GM18519 (cell line): ENCODE measurements at regions not wholly inside any gene's neighbourhood (a gene's known extent, or its start where the extent isn't known, plus 50 kb on each side); places are given as distances from the start of the nearest gene placed in this dataset.
A peak's percentile ranks its signal among the peaks of the same experiment; 100 is the strongest.
"Not testable (repeated sequence)": the region's sequence is repeated elsewhere in the genome, so short reads cannot be mapped to it uniquely, and the experiment has no call there.

Source experiments
- ATAC-seq: cut with Tn5 transposase; IDR thresholded peaks from one replicate; pipeline ENCODE4 v1.9.1; 2021; ENCODE audit warnings: mild to moderate bottlenecking, moderate library complexity; ENCODE audit not compliant: unreplicated experiment, low FRiP score

DNA sequence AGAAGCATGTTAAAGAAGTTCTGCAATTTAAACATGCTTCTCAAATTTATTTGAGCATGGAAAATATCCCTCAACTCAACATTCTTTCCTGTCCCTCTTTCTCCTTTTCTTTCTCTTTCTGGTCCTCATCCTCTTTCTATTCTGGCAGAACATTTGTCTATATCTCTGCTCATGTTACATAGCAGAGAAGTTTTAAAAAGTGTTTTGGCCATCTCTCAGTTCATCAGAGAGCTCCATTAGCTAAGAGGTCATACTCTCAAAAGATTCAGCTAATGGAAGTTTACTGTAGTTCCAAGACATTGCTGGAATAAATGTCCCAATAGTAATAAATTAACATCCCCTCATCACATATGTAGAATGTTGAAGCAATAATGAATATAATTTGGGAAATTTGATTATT, 53.5 kb downstream of the XCL2 start:
- no peak for ATAC-seq

DNA sequence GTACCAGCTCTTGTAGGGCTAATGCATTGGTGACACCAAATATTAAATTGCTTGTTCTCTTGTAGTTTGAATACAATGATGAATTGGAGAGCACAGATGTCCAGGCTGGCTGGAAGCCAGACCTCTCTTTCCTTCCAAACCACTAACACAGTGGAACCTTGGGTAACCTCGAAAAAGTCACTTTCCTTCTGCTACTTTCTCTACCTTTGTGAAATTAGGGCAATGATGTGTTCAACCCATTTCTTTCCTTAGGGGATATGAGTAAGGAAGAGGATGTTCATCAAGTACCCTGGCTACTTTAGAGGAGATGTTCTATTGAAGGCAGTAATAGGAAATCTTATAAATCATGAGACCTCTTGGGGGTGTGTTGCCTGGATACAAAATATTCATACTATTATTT, 55.7 kb downstream of the XCL2 start:
- ATAC-seq: no peak

DNA sequence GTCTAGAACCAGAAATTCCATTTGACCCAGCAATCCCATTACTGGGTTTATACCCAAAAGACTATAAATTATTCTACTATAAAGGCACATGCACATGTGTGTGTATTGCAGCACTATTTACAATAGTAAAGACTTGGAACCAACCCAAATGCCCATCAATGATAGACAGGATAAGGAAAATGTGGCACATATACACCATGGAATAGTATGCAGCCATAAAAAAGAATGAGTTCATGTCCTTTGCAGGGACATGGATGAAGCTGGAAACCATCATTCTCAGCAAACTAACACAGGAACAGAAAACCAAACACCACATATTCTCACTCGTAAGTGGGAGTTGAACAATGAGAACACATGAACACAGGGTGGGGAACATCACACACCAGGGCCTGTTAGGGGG, 57.0 kb downstream of the XCL2 start:
- ATAC-seq: not testable (repeated sequence)

DNA sequence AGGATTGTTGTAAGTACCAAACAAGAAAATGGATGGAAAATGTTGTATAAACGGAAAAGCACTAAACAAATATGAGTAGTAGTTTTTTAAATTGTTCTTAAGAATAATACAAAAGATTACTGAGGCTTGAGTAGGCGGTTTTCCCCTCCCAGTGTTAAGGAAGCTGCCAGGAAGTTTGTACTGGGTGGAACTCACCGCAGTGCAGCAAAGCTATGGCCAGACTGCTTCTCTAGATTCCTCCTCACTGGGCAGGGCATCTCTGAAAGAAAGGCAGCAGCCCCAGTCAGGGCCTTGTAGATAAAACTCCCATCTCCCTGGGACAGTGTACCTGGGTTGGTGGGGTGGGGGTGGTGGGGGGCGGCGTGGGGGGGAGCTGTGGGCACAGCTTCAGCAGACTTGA, 58.7 kb downstream of the XCL2 start:
- no peak for ATAC-seq

DNA sequence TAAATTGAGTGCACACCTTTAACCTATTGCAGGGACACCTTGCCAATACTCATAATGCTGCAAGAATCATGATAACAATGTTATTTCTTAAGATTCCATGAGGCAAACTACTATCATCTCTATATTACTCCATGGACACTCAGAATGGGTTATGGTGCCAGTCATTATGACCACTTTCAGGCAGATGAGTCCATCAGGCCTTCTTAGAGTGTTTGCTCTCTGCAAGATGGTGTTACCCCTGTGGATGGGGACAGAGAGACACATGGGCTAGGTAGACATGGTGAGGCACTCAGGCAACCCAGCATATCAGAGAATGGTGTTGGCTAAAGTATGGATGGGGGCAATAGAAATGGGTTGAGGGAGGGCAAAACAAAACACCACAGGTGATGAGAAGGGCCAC, 59.7 kb downstream of the XCL2 start:
- no peak for ATAC-seq

DNA sequence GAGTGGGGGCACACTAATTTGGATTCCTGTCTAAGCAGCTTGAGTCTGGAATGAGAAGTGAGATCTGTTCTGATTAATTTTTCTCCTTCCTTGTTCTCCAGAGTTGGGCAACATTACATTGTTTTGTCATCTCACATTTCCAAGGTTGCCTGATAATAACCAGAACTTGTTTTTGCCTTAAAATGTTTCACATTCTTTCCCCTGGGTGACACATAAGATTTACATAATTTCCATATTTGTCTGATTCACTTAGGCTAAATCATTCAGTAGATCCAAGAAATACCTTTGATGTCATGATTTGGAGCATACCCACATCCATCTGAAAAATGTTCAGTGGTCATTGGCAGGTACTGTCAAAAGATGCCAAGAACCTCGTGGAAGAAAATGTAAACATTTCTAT, 60.3 kb downstream of the XCL2 start:
- no peak for ATAC-seq

DNA sequence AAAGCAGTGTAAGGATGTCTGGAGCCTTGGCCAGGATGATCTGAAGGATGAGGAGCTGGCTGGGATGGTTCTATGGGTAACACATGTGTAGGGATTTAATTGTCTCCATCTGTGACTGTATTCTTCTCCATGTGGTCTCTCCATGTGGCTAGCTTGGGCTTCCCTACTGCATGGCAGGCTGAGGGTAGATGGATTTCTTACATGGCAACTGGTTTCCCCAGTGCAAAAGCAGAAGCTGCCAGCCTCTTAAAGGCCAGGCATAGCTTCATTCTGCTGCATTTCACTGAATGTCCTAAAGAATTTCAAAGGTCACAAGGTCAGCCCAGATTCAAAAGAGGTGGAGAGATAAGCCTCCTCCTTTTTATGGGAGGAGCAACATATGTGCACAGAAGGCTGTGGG, 61.7 kb downstream of the XCL2 start:
- ATAC-seq: no peak

DNA sequence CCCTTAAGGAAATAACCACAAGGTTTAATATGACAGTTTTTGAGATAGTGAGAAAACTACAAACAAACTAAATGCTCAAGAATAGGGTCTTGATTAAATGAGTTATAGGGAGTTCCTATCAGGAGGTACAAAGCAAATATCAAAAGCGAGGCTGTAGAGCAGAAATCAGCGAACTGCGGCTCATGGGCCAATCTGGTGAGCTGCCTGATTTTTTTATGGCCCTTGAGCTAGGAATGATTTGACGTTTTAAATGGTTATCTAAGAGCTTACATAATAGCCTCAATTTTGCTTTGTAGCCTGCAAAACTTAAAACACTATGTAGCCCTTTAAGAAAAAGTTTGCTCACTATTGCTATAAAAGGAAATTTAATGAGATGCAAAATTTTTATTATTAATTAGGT, 62.2 kb downstream of the XCL2 start:
- ATAC-seq: no peak

DNA sequence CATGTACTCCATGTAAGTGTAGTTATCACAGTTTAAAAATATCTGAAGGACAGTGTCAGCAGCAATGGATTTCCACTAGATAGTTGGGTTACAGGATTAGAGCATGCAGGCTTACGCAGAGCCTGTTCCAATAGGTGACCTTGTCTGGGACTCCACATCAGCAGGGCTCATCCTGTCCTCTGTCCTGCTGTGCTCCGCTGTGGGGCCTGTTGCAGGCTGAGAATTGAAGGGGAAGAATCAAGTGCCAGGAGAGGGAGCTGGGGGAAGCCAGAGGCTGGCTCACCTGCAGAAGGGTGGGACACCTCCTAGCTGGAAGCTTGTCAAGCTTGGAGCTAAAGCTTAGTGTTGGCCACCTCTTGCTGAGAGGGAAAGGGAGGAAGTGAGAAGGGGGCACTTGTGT, 62.8 kb downstream of the XCL2 start:
- ATAC-seq: no peak

DNA sequence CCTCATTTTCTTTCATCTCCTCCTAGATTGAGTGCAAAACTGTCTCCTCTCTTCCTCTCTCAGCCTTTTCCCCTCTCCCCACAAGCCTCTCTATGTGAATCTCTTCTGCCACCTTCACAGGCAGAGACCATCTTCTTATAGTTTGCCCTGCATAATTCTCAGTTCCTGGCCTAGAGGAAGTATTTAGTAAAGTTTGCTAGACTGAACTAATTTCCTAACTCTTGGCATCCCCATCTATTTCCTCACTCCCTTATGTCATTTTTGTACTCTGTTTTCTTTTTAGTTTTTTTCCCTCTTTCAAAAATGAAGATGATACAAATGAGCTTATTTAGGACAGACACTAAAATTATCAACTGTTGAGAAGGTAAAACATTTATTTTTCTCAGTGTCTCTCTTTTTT, 66.0 kb downstream of the XCL2 start:
- ATAC-seq: no peak

DNA sequence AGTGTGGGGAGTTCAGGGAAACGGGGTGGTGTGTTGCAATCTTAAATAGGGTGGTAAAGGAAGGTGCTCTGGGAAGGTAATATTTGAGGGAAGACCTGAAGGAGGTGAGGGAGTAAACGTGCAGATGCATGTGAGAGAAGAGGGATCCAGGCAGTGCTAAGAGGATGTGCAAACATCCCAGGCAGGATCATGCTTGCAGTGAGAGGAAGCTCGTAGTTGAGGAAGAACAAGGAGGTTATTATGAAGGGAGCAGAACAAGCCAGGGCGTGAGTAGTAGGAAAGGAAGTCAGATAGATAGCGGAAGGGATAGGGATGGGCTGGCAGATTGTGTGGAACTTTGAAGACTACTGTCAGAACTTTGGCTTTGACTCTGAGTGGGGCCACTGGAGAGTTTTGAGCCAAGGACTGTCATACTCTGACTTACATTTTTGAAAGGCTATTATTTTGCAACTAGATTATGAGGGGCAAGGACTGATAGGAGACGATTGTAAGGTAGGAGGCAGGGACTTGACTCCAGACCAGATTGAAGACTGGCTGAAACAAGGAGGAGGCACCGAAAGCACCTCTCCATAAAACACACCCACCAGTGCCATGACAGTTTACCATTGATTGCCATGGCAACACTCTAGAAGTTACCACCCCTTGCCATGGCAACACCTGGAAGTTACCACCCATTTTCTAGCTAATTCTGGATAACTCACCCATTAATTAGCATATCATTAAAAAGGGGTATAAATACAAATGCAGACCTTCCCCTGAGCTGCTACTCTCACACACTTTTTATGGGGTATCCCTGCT, 67.0 kb downstream of the XCL2 start:
- no peak for ATAC-seq

DNA sequence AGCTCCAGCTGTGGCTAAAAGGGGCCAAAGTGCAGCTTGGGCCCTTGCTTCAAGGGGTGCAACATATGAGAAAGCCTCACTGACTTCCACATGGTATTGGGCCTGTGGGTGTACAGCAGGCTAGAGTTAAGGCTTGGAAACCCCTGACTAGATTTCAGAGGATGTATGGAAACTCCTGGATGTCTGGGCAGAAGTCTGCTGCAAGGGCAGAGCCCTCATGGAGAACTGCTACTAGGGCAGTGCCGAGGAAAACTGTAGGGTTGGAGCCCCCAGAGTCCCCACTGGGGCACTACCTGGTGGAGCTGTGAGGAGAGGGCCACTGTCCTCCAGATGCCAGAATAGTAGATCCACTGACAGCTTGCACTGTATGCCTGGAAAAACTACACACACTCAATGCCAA, 69.5 kb downstream of the XCL2 start:
- ATAC-seq: no peak

DNA sequence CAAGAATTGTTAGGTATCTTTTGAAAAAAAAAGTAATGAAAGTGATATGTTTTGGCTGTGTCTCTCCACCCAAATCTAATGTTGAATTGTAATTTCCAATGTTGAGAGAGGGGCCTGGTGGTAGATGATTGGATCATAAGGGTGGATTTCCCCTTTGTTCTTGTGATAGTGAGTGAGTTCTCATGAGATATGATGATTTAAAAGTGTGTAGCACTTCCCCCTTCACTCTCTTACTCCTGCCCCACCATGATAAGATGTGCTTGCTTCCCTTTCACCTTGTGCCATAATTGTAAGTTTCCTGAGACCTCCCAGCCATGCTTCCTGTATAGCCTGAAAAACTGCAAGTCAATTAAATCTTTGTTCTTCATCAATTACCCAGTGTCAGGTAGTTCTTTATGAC, 70.7 kb downstream of the XCL2 start:
- ATAC-seq: no peak

DNA sequence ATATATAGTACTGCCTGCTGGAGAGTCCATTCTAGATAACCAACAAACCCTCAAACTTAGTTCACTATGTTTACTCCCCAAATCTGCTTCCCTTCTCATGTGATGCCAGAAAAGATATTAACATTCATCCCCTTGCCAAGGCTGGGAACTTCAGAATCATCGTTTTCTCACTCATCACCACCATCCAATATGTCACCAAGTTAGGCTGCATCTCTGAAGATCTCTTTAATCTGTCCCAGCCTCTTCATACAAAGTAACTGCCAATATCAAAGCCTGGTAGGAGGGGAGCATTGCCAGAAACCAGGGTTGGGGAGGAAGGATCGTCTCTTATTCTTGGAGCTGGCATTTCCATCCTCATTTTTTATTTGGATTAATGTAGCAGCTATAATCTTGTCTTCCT, 71.6 kb downstream of the XCL2 start:
- no peak for ATAC-seq

DNA sequence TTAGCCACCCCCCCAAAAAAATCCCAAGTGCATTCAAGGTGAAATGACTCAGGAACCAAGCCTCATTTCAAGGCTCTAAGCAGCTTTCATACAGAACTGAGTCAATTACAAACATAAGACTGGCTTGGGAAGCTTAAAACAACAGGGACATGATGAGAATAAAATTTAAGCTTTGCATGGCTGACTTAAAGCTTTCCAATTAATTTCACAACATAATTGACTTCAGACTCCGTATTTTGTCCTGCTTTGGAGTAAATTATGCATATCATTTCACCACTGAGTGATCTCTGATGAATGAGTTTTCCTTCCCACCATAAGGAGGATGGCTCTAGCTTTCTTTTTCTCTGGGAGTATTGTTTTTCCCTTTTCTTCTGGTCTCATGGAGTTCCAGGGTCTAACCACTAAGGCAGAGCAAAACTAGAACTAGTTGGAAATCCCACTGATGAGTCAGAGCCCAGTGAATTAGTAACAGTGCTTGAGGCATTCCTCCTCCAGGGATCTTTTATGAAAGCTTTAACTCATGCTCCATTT, 72.8 kb downstream of the XCL2 start:
- ATAC-seq: no peak

DNA sequence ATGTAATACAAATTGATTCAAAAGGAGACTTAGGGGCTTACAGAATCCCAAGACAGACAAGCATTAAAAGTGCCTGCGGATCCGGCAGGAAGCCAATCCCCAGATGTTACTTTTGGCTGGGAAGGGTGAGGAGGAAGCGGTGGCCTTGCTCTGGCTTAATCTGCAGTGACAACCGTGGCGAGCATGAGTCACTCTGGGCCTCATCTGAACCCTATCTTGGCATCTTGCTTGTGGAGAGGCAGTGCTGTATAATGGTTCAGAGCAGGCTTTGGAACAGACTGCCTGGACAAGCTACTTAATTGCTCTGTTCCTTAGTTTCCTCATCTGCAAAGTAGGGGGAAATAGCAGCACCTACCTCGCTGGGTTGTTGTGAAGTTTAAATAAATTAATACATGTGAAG, 74.1 kb downstream of the XCL2 start:
- ATAC-seq: no peak

DNA sequence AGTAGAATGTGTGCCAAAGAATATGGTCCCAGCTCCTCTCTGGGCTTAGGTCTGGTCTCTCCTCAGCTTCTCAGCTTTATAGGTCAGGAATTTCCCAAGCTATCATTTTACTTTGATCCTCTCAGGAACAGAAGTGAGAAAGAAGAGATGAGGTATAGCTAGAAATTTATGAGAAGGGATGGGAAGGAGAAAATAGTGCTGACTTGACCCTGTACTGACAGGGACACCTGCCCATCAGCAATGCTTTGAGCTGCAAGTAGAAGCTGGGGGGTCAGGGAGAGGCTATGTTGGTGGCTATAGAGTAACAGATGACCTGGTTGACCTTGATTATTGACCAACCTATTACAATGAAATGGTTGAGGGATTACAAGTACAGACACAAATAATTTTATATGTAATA, 75.0 kb downstream of the XCL2 start:
- ATAC-seq: no peak

DNA sequence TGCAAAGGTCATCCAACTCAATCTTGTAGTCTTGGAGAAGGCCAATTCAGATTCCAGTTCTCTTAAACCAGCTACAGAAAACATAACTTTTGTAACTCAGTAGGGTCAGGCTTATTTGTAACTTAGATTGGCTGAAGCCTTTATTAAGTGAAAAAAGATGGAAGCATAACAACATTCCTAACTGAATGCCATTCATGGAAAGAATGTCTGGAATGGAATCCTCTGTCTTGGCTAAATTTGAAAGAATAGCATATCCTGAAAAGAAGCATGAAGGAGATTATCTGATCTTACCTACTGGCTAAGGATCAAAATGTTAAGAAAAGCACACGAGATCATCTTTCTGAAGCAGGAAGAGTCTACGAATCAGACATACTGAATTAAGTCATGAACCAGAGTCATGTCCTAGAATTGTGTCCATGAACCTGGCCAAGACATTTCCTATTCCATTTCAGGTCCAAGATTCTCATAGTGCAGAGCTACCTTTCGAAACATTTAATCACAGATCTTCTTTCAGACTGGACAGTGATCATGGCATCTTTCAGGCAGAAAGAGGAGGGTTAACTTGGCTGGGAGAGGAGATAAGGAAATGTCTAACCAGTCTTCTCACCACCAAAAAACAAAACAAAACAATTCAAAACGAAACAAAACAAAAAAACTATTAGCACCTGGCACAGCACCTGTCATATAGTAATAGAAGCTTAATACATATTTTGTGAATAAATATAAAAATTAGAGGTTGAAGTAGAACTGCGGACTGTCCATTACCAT, 75.6 kb downstream of the XCL2 start:
- no peak for ATAC-seq

DNA sequence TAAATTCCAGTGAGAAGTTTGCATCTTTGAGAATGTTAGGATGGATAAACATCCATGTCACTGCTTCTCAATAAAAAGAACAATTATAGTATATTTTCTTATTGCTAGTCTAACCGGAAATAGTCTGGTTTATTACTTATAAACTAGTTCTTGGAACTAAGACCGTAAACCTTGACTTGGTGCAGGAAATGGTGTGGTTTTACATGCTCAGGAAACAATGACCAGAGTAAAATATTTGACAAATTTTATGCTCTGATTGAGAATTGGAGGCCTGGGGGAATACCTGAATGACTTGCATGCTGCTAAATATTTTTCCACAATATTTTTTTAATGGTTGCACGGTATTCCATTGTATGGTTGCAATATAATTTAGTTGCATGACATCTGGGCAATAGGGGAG, 76.3 kb downstream of the XCL2 start:
- no peak for ATAC-seq

DNA sequence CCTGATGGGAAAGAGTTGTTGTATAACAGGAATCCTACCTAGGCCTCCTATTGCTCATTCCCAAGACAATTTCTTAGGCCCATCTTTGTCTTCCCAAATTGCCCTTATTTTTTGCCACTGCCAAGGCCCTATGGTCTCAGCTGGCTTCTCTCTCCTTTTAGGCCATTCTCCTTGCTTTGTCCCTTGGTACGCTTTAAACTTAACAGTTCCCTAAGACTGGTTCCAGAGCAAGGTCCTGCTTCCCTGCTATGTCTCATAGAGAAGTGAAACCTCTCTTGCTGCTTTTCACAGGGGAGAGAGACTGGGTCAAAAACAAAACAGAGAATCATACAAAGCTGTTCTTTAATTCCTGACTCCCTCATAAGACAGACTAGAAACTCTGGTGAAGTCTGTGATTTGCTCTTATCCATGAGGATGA, 77.1 kb downstream of the XCL2 start:
- ATAC-seq: peak; percentile 60

DNA sequence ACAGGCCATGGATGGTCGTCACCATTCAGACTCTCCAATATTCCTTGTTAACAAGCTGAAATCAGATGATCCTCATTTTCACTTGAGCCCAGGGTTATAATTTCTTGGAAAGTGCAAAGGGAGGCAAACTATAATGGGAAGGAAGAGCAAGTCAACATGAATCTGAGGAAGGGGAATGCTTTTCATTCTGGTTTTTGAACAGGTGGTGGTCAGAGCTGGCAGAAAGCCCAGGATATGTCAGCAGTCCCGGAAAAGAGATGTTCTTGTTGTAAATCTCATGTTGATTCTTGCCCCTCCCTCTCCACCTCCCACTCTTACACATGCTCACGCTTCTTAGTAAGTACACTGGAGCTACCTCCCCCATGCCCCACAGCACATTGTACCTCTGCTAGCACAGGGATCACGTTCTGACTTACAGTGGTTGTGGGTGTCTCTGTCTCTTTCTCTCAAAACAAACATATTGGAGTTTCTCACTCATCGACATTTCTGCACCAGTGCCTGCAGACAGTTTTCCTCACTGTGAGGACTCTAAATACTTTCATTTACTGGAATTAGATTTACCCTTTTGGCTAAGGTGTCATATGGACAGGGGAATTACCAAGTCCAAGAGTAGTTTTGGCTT, 77.6 kb downstream of the XCL2 start:
- ATAC-seq: peak; percentile 52
